ENCODE measurements at regions not wholly inside any gene's neighbourhood (a gene's known extent, or its start where the extent isn't known, plus 50 kb on each side); places are given as distances from the start of the nearest gene placed in this dataset.

DNA sequence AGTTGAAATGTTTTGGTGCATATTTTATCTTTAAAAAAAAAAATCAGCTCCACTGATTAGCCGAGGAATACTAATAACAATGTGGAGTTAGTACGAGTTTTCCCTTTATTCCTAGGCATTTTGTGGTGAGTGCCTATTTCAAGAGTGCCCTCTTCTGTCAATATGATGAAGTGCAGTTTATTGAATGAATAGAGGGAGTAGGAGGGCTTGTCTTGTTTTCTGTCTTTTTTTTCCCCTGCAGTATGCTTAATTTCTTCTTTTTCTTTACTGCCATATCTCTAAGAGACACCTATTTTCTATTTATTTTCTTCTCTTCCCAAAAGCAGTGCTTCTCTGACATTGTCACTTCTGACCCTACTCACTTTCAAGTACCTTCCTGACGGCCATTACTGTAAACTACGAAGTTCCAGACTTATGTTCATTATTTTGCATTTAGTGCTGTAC, 169.6 kb upstream of the PITX1 start:
- peaks cover 10% of the 10 kb centered on the region for H3K9me3 Mint-ChIP-seq
- H3K36me3 Mint-ChIP-seq (ENCODE audit: low read depth): no peaks in the 10 kb centered on the region
- H3K27me3 Mint-ChIP-seq: peaks cover 33% of the 10 kb centered on the region
- H3K4me3 Mint-ChIP-seq: no peak overlapping the region
- peaks cover 11% of the 10 kb centered on the region for H3K4me1 Mint-ChIP-seq (ENCODE audit: low read depth)
- H3K27ac Mint-ChIP-seq: no peak overlapping the region
- intact Hi-C loops (cut with micrococcal nuclease): loop anchor here (10.0 kb wide), 1 partner anchor 131 kb away; no protein-coding TSS in a partner anchor

DNA sequence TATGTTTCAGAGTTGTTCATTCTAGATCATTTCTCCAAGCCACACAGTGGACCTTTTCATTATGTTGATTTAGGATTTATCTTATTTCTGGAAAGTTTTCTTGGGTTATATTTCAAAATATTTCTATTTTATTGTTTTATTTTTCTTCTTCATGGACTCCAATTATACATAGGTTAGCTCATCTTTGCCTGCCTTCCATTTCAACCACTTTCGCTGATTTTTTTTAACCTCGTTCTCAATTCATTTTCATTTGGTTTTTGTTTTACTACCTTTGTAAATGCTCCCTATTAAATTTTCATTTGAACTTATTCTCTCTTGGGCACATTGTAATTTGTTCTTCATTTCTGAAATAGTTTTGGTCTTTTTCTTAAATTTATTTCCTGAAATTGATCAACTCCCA, 169.0 kb upstream of the PITX1 start:
- peaks cover 7% of the 10 kb centered on the region for H3K4me1 Mint-ChIP-seq (ENCODE audit: low read depth)
- no peak overlapping the region for H3K4me3 Mint-ChIP-seq
- peaks cover 10% of the 10 kb centered on the region for H3K9me3 Mint-ChIP-seq
- H3K27ac Mint-ChIP-seq: no peak overlapping the region
- no peaks in the 10 kb centered on the region for H3K36me3 Mint-ChIP-seq (ENCODE audit: low read depth)
- peaks cover 37% of the 10 kb centered on the region for H3K27me3 Mint-ChIP-seq
- intact Hi-C loops (cut with micrococcal nuclease): loop anchor here (10.0 kb wide), 1 partner anchor 132 kb away; no protein-coding TSS in a partner anchor

DNA sequence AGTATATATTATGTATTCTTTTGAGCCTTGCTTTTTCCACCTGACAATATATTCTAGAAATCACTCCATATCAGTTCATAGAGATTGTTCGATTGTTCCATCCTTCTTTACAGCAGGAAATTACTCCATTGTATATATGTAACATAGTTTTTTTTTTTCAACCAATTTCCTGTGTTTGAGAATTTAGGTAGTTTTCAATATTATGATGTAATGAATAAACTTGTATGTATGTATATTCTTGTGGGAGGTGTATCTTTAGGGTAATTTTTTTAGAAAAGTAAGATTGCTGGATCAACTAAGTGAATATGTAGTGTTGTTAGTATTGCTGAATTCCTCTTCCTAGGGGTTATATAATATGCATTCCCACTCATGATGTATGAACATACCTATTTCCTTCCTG, 165.9 kb upstream of the PITX1 start:
- Mint-ChIP-seq H3K9me3 (peaks cover 24% of the 10 kb centered on the region), H3K27me3 (peaks cover 46% of the 10 kb centered on the region), H3K4me1 (ENCODE audit: low read depth) (peaks cover 7% of the 10 kb centered on the region), H3K27ac (no peak overlapping the region), H3K36me3 (ENCODE audit: low read depth) (no peaks in the 10 kb centered on the region), H3K4me3 (no peak overlapping the region)
- intact Hi-C loops (cut with micrococcal nuclease): loop anchor here (10.0 kb wide), 1 partner anchor 135 kb away; no protein-coding TSS in a partner anchor

DNA sequence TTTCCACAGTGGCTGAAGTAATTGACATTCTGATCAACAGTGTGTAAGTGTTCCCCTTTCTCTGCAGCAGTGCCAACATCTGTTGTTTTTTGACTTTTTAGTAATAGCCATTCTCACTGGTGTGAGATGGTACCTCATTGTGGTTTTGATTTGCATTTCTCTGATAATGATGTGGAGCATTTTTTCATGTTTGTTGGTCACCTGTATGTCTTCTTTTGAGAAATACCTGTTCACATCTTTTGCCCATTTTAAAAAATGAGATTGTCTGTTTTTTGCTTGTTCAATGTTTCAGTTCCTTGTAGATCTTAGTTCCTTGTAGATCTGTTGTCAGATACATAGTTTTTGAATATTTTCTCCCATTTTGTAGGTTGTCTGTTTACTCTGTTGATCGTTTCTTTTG, 162.5 kb upstream of the PITX1 start:
- H3K36me3 Mint-ChIP-seq (ENCODE audit: low read depth): no peaks in the 10 kb centered on the region
- H3K9me3 Mint-ChIP-seq: peaks cover 14% of the 10 kb centered on the region
- intact Hi-C loops (cut with micrococcal nuclease): no loop called here
- no peak overlapping the region for H3K4me3 Mint-ChIP-seq
- peaks cover 2% of the 10 kb centered on the region for H3K4me1 Mint-ChIP-seq (ENCODE audit: low read depth)
- peaks cover 70% of the 10 kb centered on the region for H3K27me3 Mint-ChIP-seq
- H3K27ac Mint-ChIP-seq: no peak overlapping the region

DNA sequence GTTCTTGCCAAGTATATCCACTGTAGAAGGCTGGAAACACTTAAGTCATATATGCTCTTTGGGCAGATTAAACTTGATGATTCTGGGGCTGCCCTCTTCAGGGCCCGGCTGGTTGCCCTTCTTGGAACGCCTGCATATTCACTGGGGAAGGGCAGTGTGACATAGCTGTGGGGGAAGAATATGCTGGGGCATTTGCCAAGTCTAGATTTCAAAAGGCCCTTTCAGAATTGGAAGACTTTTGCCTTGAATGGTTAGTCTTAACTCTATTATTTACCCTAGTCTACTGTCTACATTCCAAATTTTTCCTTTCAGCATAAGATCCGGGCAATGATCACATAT, 161.2 kb upstream of the PITX1 start:
- Mint-ChIP-seq H3K27ac (no peak overlapping the region), H3K4me1 (ENCODE audit: low read depth) (peaks cover 13% of the 10 kb centered on the region), H3K4me3 (no peak overlapping the region), H3K9me3 (peaks cover 14% of the 10 kb centered on the region), H3K27me3 (peaks cover 75% of the 10 kb centered on the region), H3K36me3 (ENCODE audit: low read depth) (no peaks in the 10 kb centered on the region)
- intact Hi-C loops (cut with micrococcal nuclease): no loop called here

DNA sequence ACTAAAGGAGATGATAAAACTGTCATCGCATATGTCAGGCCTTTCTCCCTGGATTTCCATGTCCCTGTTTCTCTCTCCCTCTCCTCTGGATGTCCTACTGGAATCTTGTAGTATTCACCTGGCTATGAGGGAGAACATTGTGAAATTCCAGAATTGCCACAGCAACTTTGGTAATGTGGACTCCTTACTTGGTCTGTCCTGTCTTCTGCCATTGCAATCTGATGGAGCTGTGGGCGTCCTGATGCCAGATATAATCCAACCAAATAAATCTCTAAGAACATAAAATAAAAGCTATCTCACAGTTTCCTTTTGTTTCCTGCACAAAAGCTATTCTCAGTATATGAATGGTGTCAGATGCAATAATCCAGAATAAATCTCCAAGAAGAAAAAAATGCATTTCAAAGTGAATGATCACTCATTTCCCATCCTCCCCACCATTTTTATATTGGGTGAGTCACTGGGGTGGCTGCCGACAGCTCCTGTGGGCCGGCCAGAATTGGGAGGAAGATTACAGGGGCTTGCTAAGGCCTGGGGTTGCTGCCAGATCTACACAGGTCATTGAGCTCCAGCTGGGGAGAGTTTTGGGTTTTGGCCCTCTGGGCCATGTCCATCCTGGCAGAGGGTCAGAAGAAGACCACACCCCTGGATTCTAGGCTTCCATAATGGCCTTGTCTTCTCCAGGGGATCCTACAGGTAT, 160.7 kb upstream of the PITX1 start:
- Mint-ChIP-seq H3K27ac (no peak overlapping the region), H3K36me3 (ENCODE audit: low read depth) (no peaks in the 10 kb centered on the region), H3K27me3 (peaks cover 74% of the 10 kb centered on the region), H3K4me1 (ENCODE audit: low read depth) (peaks cover 13% of the 10 kb centered on the region), H3K4me3 (no peak overlapping the region), H3K9me3 (peaks cover 14% of the 10 kb centered on the region)
- intact Hi-C loops (cut with micrococcal nuclease): loop anchor here (5.0 kb wide), 1 partner anchor 182 kb away; no protein-coding TSS in a partner anchor

DNA sequence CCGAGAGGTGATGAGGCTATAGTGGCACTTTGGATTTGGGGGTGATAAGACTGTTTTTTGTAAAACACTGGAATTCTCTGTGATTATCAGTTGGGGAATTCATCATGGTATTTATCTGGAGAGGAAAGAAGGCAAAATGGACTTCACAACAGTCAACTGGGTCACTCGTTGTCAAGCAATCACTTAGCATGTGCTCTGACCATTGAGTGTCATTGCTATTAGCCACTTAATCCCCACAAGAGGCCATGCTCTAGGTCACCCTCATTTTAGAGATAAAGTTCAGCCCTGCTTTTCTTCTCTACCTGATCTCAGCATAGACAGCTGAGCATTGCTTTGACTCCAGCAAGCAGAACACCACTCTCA, 160.1 kb upstream of the PITX1 start:
- H3K36me3 Mint-ChIP-seq (ENCODE audit: low read depth): no peaks in the 10 kb centered on the region
- H3K9me3 Mint-ChIP-seq: peaks cover 14% of the 10 kb centered on the region
- H3K4me3 Mint-ChIP-seq: no peak overlapping the region
- peaks cover 13% of the 10 kb centered on the region for H3K4me1 Mint-ChIP-seq (ENCODE audit: low read depth)
- intact Hi-C loops (cut with micrococcal nuclease): loop anchor here (5.0 kb wide), 1 partner anchor 182 kb away; no protein-coding TSS in a partner anchor
- H3K27ac Mint-ChIP-seq: no peak overlapping the region
- peaks cover 74% of the 10 kb centered on the region for H3K27me3 Mint-ChIP-seq

DNA sequence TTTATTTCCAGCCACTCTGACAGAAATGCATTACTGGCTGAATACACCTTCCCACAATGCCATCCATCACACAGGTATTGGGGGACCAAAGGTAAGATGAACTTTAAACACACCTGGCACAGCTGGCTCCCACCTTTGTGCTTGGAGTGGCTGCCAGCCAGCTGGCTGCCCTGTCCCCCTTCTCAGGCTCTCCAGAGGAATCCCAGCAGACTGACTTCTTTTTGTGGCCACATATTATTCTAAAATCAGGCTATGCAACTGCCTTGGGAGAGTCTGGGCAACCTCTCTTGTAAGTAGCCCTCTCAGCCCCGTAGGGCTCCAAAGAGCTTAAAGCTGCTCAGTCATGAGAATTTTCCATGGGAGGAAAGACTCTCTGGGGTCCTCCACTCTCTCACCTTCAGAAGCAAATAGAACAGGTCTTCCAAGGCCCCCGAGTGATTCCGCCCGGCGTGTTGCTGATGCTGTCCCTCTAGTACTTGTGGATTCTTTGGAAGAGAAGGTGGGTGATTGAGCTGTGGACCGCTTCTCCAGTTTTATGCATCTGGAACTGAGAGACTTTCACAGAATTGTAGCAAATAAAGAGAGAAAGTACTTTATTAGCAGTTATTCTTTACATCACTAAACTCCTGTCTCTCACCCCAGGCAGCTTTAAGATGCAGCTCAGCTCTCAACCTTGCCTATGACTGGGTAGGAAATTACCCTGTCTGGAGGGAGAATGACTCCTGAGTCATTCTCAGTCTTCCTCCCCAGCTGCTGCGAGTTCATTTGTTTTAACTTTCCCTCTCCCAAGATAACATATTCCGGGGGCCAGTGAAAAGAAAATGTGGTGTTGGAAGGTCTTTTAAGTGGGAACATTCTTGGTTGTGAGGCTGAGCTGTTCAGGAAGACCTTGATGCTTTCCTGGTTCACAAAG, 159.4 kb upstream of the PITX1 start:
- Mint-ChIP-seq H3K27me3 (peaks cover 73% of the 10 kb centered on the region), H3K36me3 (ENCODE audit: low read depth) (no peaks in the 10 kb centered on the region), H3K9me3 (peaks cover 14% of the 10 kb centered on the region), H3K4me3 (no peak overlapping the region), H3K4me1 (ENCODE audit: low read depth) (peaks cover 13% of the 10 kb centered on the region), H3K27ac (no peak overlapping the region)
- intact Hi-C loops (cut with micrococcal nuclease): loop anchor here (5.0 kb wide), 1 partner anchor 181 kb away; no protein-coding TSS in a partner anchor

DNA sequence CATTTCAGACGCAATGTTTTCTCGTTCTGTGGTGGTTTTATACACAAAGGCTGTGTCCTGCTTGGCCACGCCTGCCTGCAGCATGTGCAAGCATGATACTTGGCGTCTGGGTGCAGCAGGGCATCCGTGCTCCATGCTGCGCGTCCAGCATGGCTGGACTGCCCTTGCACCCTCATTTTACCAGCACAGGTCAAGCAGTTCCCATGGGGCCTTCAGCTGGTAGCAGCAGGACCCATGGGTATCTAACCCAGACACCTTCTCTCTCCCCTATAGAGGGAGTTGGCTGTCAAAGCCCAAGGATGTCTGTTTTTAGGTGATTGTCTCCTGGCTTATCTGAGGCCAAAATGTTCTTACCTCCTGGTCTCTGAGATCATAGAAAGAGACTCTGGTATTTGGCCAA, 158.3 kb upstream of the PITX1 start:
- Mint-ChIP-seq H3K9me3 (peaks cover 14% of the 10 kb centered on the region), H3K4me3 (no peak overlapping the region), H3K36me3 (ENCODE audit: low read depth) (no peaks in the 10 kb centered on the region), H3K4me1 (ENCODE audit: low read depth) (peaks cover 13% of the 10 kb centered on the region), H3K27me3 (peaks cover 70% of the 10 kb centered on the region), H3K27ac (no peak overlapping the region)
- intact Hi-C loops (cut with micrococcal nuclease): loop anchor here (5.0 kb wide), 1 partner anchor 180 kb away; no protein-coding TSS in a partner anchor

DNA sequence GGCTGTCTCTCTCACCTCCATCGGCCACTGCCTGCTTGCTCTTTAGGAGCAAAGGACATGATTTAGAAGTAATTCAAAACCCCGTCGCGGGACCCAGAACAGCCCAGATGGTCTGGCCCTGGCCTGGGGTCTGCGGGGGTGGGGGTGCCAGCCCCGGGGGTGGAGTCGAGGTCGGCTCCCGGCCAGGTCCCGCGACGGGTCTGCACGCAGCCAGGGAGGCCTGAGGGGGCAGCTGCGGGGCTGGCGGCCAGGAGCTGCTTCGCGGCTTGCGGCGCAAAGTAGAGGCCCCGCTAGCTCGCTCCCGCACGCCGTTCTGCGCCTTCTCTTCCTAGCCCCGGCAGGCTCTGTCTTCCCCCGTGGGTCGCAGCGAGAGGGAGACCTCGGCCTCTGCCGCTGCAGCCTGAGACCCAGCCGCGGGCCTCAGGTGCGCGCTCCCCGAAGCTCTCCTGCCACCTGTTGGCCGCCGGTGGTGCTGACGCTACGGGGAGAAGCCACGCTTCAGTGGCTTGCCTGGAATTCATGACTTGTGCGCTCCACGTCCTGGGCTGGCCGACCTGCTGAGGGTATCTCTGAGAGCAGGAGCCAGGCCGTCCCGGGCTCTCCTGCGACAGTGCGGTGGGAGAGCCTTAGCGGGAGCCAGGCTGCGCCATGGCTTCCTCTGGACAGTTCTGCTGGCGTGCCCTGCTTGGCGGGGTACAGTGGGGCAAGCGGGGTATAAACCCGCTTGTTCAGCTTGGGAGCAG, 157.2 kb upstream of the PITX1 start:
- Mint-ChIP-seq H3K36me3 (ENCODE audit: low read depth) (no peaks in the 10 kb centered on the region), H3K4me1 (ENCODE audit: low read depth) (peaks cover 13% of the 10 kb centered on the region), H3K4me3 (peak overlapping the region; percentile 88), H3K9me3 (peaks cover 5% of the 10 kb centered on the region), H3K27ac (peak overlapping the region; percentile 73), H3K27me3 (peaks cover 74% of the 10 kb centered on the region)
- intact Hi-C loops (cut with micrococcal nuclease): loop anchor here (2.0 to 5.0 kb wide), 2 partner anchors 158 to 179 kb away; no protein-coding TSS in a partner anchor

DNA sequence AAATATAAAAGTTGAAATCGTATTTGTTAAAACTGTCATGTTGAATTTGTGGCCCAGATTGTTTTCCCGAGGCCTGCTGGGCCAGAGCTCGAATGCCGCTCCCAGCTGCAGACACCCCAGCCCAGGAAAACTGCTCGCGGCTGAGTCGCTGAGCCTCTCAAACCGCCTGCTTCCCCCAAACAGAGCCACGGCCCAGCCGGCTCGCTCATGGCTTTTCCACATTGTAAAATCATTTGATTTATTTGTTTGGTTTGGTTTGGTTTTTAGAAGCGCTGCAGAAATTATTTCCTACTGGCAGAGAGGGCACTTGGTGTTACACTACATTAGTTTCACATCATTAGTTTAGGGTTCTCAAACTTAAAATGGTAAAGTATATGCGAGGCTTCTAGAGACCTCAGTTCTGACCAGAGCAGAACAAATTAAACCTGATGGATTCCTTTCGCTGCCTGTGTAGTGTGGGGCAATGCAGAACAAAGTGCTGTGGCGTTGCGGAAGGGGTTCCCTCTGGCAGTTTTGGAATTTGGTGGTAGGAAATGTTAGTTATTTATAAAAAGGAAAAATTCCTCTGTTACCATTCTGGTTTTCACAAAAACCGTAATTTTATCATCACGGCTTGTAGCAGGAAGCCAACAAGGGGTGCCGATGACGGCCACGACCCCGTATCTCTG, 156.5 kb upstream of the PITX1 start:
- Mint-ChIP-seq H3K27ac (no peak overlapping the region), H3K4me1 (ENCODE audit: low read depth) (peaks cover 13% of the 10 kb centered on the region), H3K4me3 (peak overlapping the region; percentile 88), H3K27me3 (peaks cover 72% of the 10 kb centered on the region), H3K36me3 (ENCODE audit: low read depth) (no peaks in the 10 kb centered on the region), H3K9me3 (no peaks in the 10 kb centered on the region)
- intact Hi-C loops (cut with micrococcal nuclease): loop anchor here (2.0 to 5.0 kb wide), 2 partner anchors 158 to 178 kb away; no protein-coding TSS in a partner anchor

DNA sequence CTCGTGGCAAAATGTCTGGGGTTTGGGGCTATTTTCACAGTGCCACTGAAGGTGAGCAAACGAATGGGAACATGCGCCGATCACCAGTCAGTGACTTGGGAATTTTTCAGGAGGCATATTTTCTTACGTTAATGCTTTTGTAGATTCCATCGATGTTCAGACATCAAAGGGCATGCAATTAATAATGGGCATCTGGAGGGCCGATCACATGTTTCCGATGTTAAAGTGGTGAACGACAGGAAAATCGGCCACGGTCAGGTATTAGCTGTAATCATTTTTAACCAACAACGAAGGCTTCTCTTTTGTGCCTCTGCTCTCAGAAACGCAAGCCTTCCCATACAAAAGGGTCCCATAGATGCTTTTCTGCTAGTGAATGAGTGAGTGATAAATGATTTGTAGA, 155.0 kb upstream of the PITX1 start:
- intact Hi-C loops (cut with micrococcal nuclease): no loop called here
- H3K4me3 Mint-ChIP-seq: no peak overlapping the region

DNA sequence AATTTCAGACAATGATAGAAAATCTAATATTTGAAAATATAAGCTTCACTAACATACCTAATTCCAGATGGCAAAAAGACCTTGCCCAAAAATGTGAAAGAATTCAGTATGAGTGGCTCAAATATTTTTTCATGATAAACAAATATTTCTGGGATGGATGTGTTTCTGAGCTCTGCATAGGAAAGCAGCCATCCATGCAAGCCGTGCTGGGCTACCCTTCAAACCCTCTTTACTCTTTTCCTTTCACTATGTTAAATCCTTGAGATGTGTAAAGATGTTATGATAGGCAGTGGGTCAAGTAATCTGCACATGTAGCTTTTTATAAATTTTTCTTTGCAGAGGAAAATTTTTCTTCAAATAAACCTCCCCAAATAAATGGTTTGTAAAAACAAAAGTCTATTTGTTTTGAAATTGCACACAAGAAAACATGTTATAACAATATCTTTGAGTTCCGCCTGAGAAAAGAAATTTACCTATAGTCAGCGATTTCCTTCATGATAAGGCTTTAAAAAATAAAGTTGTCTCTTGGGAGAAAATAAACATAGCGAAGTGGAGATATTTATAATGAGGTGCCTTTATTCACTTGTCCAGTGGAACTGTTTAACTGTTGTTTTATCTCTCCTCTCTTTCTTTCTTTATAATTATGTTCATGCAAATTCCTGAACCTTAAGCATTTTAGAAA, 154.3 kb upstream of the PITX1 start:
- Mint-ChIP-seq H3K36me3 (ENCODE audit: low read depth) (no peaks in the 10 kb centered on the region), H3K4me1 (ENCODE audit: low read depth) (peaks cover 13% of the 10 kb centered on the region), H3K27me3 (peaks cover 63% of the 10 kb centered on the region), H3K27ac (no peak overlapping the region), H3K9me3 (no peaks in the 10 kb centered on the region), H3K4me3 (no peak overlapping the region)
- intact Hi-C loops (cut with micrococcal nuclease): no loop called here

More for the DNA sequence above, 155.0 kb upstream of the PITX1 start:
- Mint-ChIP-seq H3K36me3 (ENCODE audit: low read depth) (no peaks in the 10 kb centered on the region), H3K27ac (no peak overlapping the region), H3K27me3 (peaks cover 65% of the 10 kb centered on the region), H3K9me3 (no peaks in the 10 kb centered on the region), H3K4me1 (ENCODE audit: low read depth) (peaks cover 13% of the 10 kb centered on the region)

Measured in dendritic cell treated with granulocyte-macrophage colony-stimulating factor and Interleukin-4, amounts not matched to agents 40 ng/mL and 50 ng/mL, for 4 days (primary cell).